H1 (cell line): ENCODE measurements at regions not wholly inside any gene's neighbourhood (a gene's known extent, or its start where the extent isn't known, plus 50 kb on each side); places are given as distances from the start of the nearest gene placed in this dataset.

Experiments
- CTCF ChIA-PET: fragments of 300-600 bp; sonication (Branson Sonifier 250); formaldehyde crosslinking; loops from one replicate; lab custom pipeline; 2021; ENCODE audit not compliant: partially characterized antibody; lab: Charles Lee
- POLR2A ChIA-PET: fragments of 300-600 bp; sonication (Branson Sonifier 250); formaldehyde crosslinking; loops from one replicate; lab custom pipeline; 2021; ENCODE audit warnings: inconsistent platforms; ENCODE audit not compliant: partially characterized antibody; lab: Charles Lee
- DNase-seq, 2 experiments: peaks; one replicate each; pipeline versions ENCODE4 v3.0.0 to v3.0.0-alpha.2; 2010 to 2022; ENCODE audit warnings: low spot score in 2 of 2, low read depth in 1 of 2, mixed read lengths in 1 of 2
- FAIRE-seq: peaks from 2 replicates; lab custom pipeline; 2011; peaks lifted over from hg19 to GRCh38; lab: Jason Lieb, UNC
- H2AFZ ChIP-seq: 2 replicates; pipeline ENCODE4 v1.8.1; 2012; ENCODE audit warnings: low read length, inconsistent platforms
- H2AK5ac ChIP-seq: 2 replicates; pipeline ENCODE4 v1.6.1; 2013; ENCODE audit warnings: low read depth, low read length
- H2BK120ac ChIP-seq: replicated peaks from 2 replicates; pipeline ENCODE3; 2013; ENCODE audit warnings: low read depth, low read length, inconsistent platforms
- H2BK12ac ChIP-seq: 2 replicates; pipeline ENCODE4 v1.6.1; 2013; ENCODE audit warnings: low read depth, low read length
- H2BK15ac ChIP-seq: 2 replicates; pipeline ENCODE4 v1.6.1; 2013; ENCODE audit warnings: low read length
- H2BK20ac ChIP-seq: 2 replicates; pipeline ENCODE4 v1.6.1; 2013; ENCODE audit warnings: low read length
- H2BK5ac ChIP-seq: 2 replicates; pipeline ENCODE4 v1.6.1; 2013; ENCODE audit warnings: low read depth, low read length
- H3K14ac ChIP-seq: 2 replicates; pipeline ENCODE4 v1.6.1; 2013; ENCODE audit warnings: inconsistent platforms; ENCODE audit not compliant: insufficient read length
- H3K18ac ChIP-seq: 2 replicates; pipeline ENCODE4 v1.6.1; 2013; ENCODE audit warnings: low read length; ENCODE audit errors: extremely low read depth
- H3K23ac ChIP-seq: 2 replicates; pipeline ENCODE4 v1.6.1; 2013; ENCODE audit warnings: inconsistent platforms; ENCODE audit not compliant: insufficient read length
- H3K23me2 ChIP-seq: 2 replicates; pipeline ENCODE4 v1.6.1; 2013; ENCODE audit warnings: low read depth, low read length
- H3K27ac ChIP-seq: 2 replicates; pipeline ENCODE4 v1.6.1; 2011; ENCODE audit warnings: low read depth, low read length, inconsistent platforms
- H3K27me3 ChIP-seq, 4 experiments: replicated peaks in 1 of 4; 1 replicate in 1 of 4; 2 replicates in 3 of 4; pipeline versions ENCODE4 v1.6.1 to v1.8.1; 2011 to 2013; ENCODE audit warnings: low read length in 3 of 4, mild to moderate bottlenecking in 3 of 4, inconsistent platforms in 2 of 4, mixed read lengths in 2 of 4, moderate library complexity in 1 of 4; ENCODE audit not compliant: control insufficient read depth in 3 of 4, insufficient read depth in 3 of 4; ENCODE audit errors: extremely low read depth in 1 of 4
- H3K36me3 ChIP-seq, 4 experiments: 2 replicates each; pipeline versions ENCODE4 v1.6.1 to v1.8.1; 2011 to 2013; ENCODE audit warnings: mild to moderate bottlenecking in 4 of 4, low read length in 3 of 4, moderate library complexity in 2 of 4, control low read depth in 1 of 4, inconsistent platforms in 1 of 4; ENCODE audit not compliant: insufficient read depth in 4 of 4, control insufficient read depth in 2 of 4
- H3K4ac ChIP-seq: replicated peaks from 2 replicates; pipeline ENCODE3; 2013; ENCODE audit warnings: low read length, low read depth, mixed read lengths, inconsistent platforms; ENCODE audit not compliant: insufficient read length
- H3K4me1 ChIP-seq, 4 experiments: replicated peaks in 1 of 4; 1 replicate in 1 of 4; 2 replicates in 3 of 4; pipeline versions ENCODE4 v1.6.1 to v1.8.1; 2011 to 2013; ENCODE audit warnings: low read length in 3 of 4, inconsistent platforms in 2 of 4, mixed read lengths in 1 of 4; ENCODE audit not compliant: insufficient read depth in 4 of 4, control insufficient read depth in 3 of 4
- H3K4me2 ChIP-seq, 2 experiments: 2 replicates each; pipeline versions ENCODE4 v1.6.1 to v1.8.1; 2011 to 2013; ENCODE audit warnings: low read depth in 2 of 2, low read length in 2 of 2, control low read depth in 1 of 2, inconsistent platforms in 1 of 2, mild to moderate bottlenecking in 1 of 2; ENCODE audit not compliant: insufficient read depth in 1 of 2
- H3K4me3 ChIP-seq, 4 experiments: fragments of 200-600, 300-600 bp in 1 of 4; sonication (generic), shearing (Covaris generic), sonication (Bioruptor Twin) in 1 of 4; 2 replicates each; pipeline versions ENCODE4 v1.5.1 to v1.8.1; 2011 to 2016; ENCODE audit warnings: low read length in 4 of 4, low read depth in 3 of 4, control low read depth in 2 of 4, inconsistent platforms in 2 of 4, mild to moderate bottlenecking in 2 of 4, mixed read lengths in 1 of 4, moderate library complexity in 1 of 4; ENCODE audit not compliant: insufficient read depth in 2 of 4; ENCODE audit errors: extremely low read depth in 1 of 4
- H3K56ac ChIP-seq: replicated peaks from 2 replicates; pipeline ENCODE3; 2013; ENCODE audit warnings: low read depth, mild to moderate bottlenecking, mixed read lengths, low read length, inconsistent platforms; ENCODE audit not compliant: insufficient read length
- H3K79me1 ChIP-seq: 2 replicates; pipeline ENCODE4 v1.6.1; 2013; ENCODE audit warnings: low read depth, low read length, control low read depth
- H3K79me2 ChIP-seq, 2 experiments: 2 replicates each; pipeline versions ENCODE4 v1.6.1 to v1.8.1; 2012 to 2013; ENCODE audit warnings: low read length in 2 of 2, mild to moderate bottlenecking in 2 of 2, inconsistent platforms in 1 of 2; ENCODE audit not compliant: insufficient read depth in 2 of 2, control insufficient read depth in 1 of 2
- H3K9ac ChIP-seq, 4 experiments: replicated peaks in 1 of 4; 1 replicate in 1 of 4; 2 replicates in 3 of 4; pipeline versions ENCODE4 v1.6.1 to v1.8.1; 2011 to 2013; ENCODE audit warnings: low read depth in 3 of 4, low read length in 3 of 4, control low read depth in 2 of 4, mild to moderate bottlenecking in 2 of 4, moderate library complexity in 2 of 4, inconsistent platforms in 1 of 4; ENCODE audit errors: extremely low read depth in 1 of 4
- H3K9me3 ChIP-seq, 2 experiments: 2 replicates each; pipeline versions ENCODE4 v1.6.1 to v1.8.1; 2012 to 2013; ENCODE audit warnings: mild to moderate bottlenecking in 2 of 2, moderate library complexity in 2 of 2, control low read depth in 1 of 2, inconsistent platforms in 1 of 2, low read depth in 1 of 2, low read length in 1 of 2, mixed read lengths in 1 of 2; ENCODE audit not compliant: insufficient read depth in 2 of 2
- H4K20me1 ChIP-seq, 2 experiments: replicated peaks in 1 of 2; 2 replicates each; pipeline versions ENCODE3 to v1.8.1; 2011 to 2013; ENCODE audit warnings: inconsistent platforms in 2 of 2, low read length in 2 of 2, mild to moderate bottlenecking in 1 of 2; ENCODE audit not compliant: insufficient read depth in 2 of 2, control insufficient read depth in 1 of 2
- H4K5ac ChIP-seq: 2 replicates; pipeline ENCODE4 v1.6.1; 2013; ENCODE audit warnings: low read length, low read depth, mixed read lengths, inconsistent platforms; ENCODE audit not compliant: insufficient read length
- H4K8ac ChIP-seq: 2 replicates; pipeline ENCODE4 v1.8.0; 2013; ENCODE audit warnings: mild to moderate bottlenecking, moderate library complexity, low read length, inconsistent platforms; ENCODE audit not compliant: insufficient read depth; ENCODE audit errors: extremely low read depth
- H4K91ac ChIP-seq: replicated peaks from 2 replicates; pipeline ENCODE3; 2013; ENCODE audit warnings: low read length, mixed read lengths, inconsistent platforms; ENCODE audit not compliant: insufficient read length
- CTBP2 ChIP-seq: IDR thresholded peaks from 2 replicates; pipeline ENCODE4 v1.7.0; 2011; ENCODE audit warnings: borderline replicate concordance, mild to moderate bottlenecking, moderate library complexity, mixed read lengths, low read length; ENCODE audit not compliant: insufficient read depth, insufficient read length
- EZH2 ChIP-seq: fragments of 200-600 bp; sonication (generic); IDR thresholded peaks from 2 replicates; pipeline ENCODE4 v1.7.1; 2012; ENCODE audit warnings: low read depth, mild to moderate bottlenecking, moderate library complexity, low read length, inconsistent platforms; ENCODE audit not compliant: severe bottlenecking
- RAD21 ChIP-seq, 2 experiments: IDR thresholded peaks in 1 of 2; conservative IDR thresholded peaks in 1 of 2; 2 replicates each; pipeline ENCODE4 v1.6.1; 2011; ENCODE audit warnings: low read depth in 2 of 2, low read length in 2 of 2, improper control_type of control experiment in 1 of 2, inconsistent platforms in 1 of 2, mild to moderate bottlenecking in 1 of 2, moderate library complexity in 1 of 2
- RBBP5 ChIP-seq: IDR thresholded peaks from 2 replicates; pipeline ENCODE4 v1.7.1; 2012; ENCODE audit warnings: low read depth, mild to moderate bottlenecking, inconsistent platforms, low read length, moderate library complexity, borderline replicate concordance
- SIN3A ChIP-seq, 2 experiments: IDR thresholded peaks in 1 of 2; conservative IDR thresholded peaks in 1 of 2; 2 replicates each; pipeline ENCODE4 v1.6.1; 2011 to 2012; ENCODE audit warnings: low read length in 2 of 2, improper control_type of control experiment in 1 of 2, low read depth in 1 of 2, mild to moderate bottlenecking in 1 of 2
- SUZ12 ChIP-seq: fragments of 200-600 bp; sonication (generic); IDR thresholded peaks from 2 replicates; pipeline ENCODE4 v1.6.1; 2012; ENCODE audit warnings: mild to moderate bottlenecking, inconsistent platforms, low read length, moderate library complexity, mixed read lengths
- TCF12 ChIP-seq: IDR thresholded peaks from 2 replicates; pipeline ENCODE4 v1.6.1; 2011; ENCODE audit warnings: low read depth, mild to moderate bottlenecking, low read length
- YY1 ChIP-seq: IDR thresholded peaks from 2 replicates; pipeline ENCODE4 v1.6.1; 2011; ENCODE audit warnings: low read depth, mild to moderate bottlenecking, low read length
- WGBS, 2 experiments: shearing (Covaris generic) in 1 of 2; methylation state at CpG; one replicate each; pipeline versions ENCODE4 v1.1.6 to v1.1.7; 2013 to 2015; ENCODE audit warnings: low lambda C conversion rate in 2 of 2, mixed read lengths in 2 of 2, inconsistent platforms in 1 of 2, low coverage in 1 of 2, missing lambda C conversion rate in 1 of 2; ENCODE audit not compliant: insufficient replicate concordance in 2 of 2, insufficient coverage in 1 of 2, insufficient read length in 1 of 2; ENCODE audit errors: extremely low coverage in 1 of 2, missing lambda C conversion rate in 1 of 2; 5-methylcytosine and 5-hydroxymethylcytosine counted together
- TF ChIP-seq, protein P1 (sequence below): IDR thresholded peaks from 2 replicates; pipeline ENCODE4 v1.6.1; 2011; ENCODE audit warnings: low read depth, mild to moderate bottlenecking, low read length; ENCODE audit not compliant: insufficient read depth
- TF ChIP-seq, protein P2 (sequence below): IDR thresholded peaks from 2 replicates; pipeline ENCODE4 v1.6.1; 2012; ENCODE audit warnings: inconsistent platforms

DNA sequence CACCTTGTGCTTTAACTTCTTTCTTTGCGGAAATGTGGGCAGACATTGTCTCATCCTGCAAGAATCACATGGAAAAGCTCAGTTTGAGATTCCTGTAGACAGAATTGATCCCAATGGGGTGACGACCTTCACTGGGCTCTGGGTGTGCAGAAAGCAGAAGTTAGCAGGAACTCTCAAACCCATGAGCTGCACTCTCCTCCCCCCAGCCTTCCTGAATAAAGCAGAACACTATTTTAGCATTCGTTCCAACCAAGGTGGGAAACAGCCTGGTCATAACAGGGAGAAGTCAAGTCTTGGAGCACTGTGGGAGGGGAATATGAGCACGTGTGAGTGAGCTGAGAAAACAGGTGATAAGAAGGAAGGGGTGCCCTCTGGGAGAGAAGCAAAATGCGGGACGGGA is 87.4 kb upstream of the FER start:
- DNase-seq = no peak
- ChIA-PET POLR2A (no interaction called here), CTCF (interaction anchor here (0.6 to 1.4 kb wide), 2 partner anchors 90 to 264 kb away, joined by 3 read pairs; no protein-coding TSS in a partner anchor)
- Histone ChIP-seq H3K23me2 (no peaks in the 10 kb centered on the region), H4K8ac (no peak overlapping the region), H4K91ac (no peak overlapping the region), H3K4ac (no peak overlapping the region), H3K79me2 (no peaks in the 10 kb centered on the region), H2BK120ac (no peak overlapping the region), H3K4me1 (no peaks in the 10 kb centered on the region), H3K9ac (no peak overlapping the region), H3K56ac (no peak overlapping the region), H4K20me1 (no peaks in the 10 kb centered on the region), H3K14ac (no peak overlapping the region), H3K23ac (no peak overlapping the region), H3K9me3 (peaks cover 0 to 3% of the 10 kb centered on the region in 2 experiments; a peak in 1 of 4 replicates), H2AK5ac (no peak overlapping the region), H2BK12ac (no peak overlapping the region), H3K4me2 (no peak overlapping the region), H3K18ac (no peak overlapping the region), H3K36me3 (no peaks in the 10 kb centered on the region), H3K27me3 (no peaks in the 10 kb centered on the region), H3K79me1 (no peaks in the 10 kb centered on the region), H2BK5ac (no peak overlapping the region), H3K4me3 (no peak overlapping the region; a peak in 2 of 8 replicates), H3K27ac (no peak overlapping the region), H2BK15ac (no peak overlapping the region), H2BK20ac (no peak overlapping the region; the same call in 1 of the 2 replicates), H4K5ac (no peak overlapping the region), H2AFZ (no peak overlapping the region)
- no peak for TF ChIP-seq CTBP2
- no peak for TF ChIP-seq TCF12
- TF ChIP-seq RBBP5 = no peak
- no peak for TF ChIP-seq RAD21 (IDR thresholded peaks at IDR 0.05 in 1 of 2, conservative IDR thresholded peaks at IDR 0.05 in 1 of 2; ENCODE audit: low read depth in 2 of 2, low read length in 2 of 2)
- no peak for TF ChIP-seq EZH2
- TF ChIP-seq, protein P1, sequence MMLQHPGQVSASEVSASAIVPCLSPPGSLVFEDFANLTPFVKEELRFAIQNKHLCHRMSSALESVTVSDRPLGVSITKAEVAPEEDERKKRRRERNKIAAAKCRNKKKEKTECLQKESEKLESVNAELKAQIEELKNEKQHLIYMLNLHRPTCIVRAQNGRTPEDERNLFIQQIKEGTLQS = no peak
- TF ChIP-seq SUZ12 = no peak
- TF ChIP-seq YY1 = no peak
- TF ChIP-seq, protein P2, sequence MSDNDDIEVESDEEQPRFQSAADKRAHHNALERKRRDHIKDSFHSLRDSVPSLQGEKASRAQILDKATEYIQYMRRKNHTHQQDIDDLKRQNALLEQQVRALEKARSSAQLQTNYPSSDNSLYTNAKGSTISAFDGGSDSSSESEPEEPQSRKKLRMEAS = no peak
- no peak for TF ChIP-seq SIN3A (conservative IDR thresholded peaks at IDR 0.05 in 1 of 2, IDR thresholded peaks at IDR 0.05 in 1 of 2; ENCODE audit: low read depth in 1 of 2, low read length in 2 of 2)
- no peak for FAIRE-seq
- 87% methylated on average over 6 of the region's 6 CpGs; no CpG with 5 or more reads in 1 of the 2 experiments for WGBS, 2 experiments
